Vagina (tissue), 2 donors: ENCODE measurements at regions not wholly inside any gene's neighbourhood (a gene's known extent, or its start where the extent isn't known, plus 50 kb on each side); places are given as distances from the start of the nearest gene placed in this dataset.

Experiments
- DNase-seq, 2 donors: peaks; one replicate each; pipeline ENCODE4 v3.0.0-alpha.2; 2017; ENCODE audit errors: extremely low spot score in 2 of 2
- H3K27ac ChIP-seq: fragments of 200-600 bp; sonication (generic); one replicate; pipeline ENCODE4 v1.5.1; 2019
- H3K27me3 ChIP-seq: fragments of 200-600 bp; sonication (generic); one replicate; pipeline ENCODE4 v1.5.1; 2019
- H3K36me3 ChIP-seq, 2 donors: fragments of 200-600 bp; sonication (generic); one replicate each; pipeline ENCODE4 v1.5.1; 2017 to 2019
- H3K4me1 ChIP-seq: fragments of 200-600 bp; sonication (generic); one replicate; pipeline ENCODE4 v1.5.1; 2019
- H3K4me3 ChIP-seq, 2 donors: fragments of 200-600 bp; sonication (generic); 1 replicate in 1 of 2; 2 replicates in 1 of 2; pipeline ENCODE4 v1.5.1; 2016 to 2019
- H3K9me3 ChIP-seq: fragments of 200-600 bp; sonication (generic); one replicate; pipeline ENCODE4 v1.5.1; 2019
- POLR2A ChIP-seq, 2 donors: fragments of 450-650 bp; IDR thresholded peaks; one replicate each; pipeline ENCODE4 v1.6.1; 2017; ENCODE audit warnings: antibody characterized with exemption in 2 of 2, mild to moderate bottlenecking in 2 of 2, moderate library complexity in 2 of 2
- POLR2AphosphoS5 ChIP-seq, 2 donors: sonication (generic); formaldehyde crosslinking; IDR thresholded peaks; one replicate each; pipeline ENCODE4 v1.9.0; 2017; ENCODE audit warnings: antibody characterized with exemption in 2 of 2, mild to moderate bottlenecking in 2 of 2, low read depth in 1 of 2; ENCODE audit not compliant: insufficient read depth in 1 of 2
- intact Hi-C: fragments of 100-400 bp; cut with DNase I; formaldehyde crosslinking; loops from one replicate; pipeline ENCODE4 v1.15.1; 2023
- TF ChIP-seq, protein P1 (sequence below), 3 experiments: fragments of 450-650 bp in 2 of 3; fragments of 200-600 bp in 1 of 3; sonication (generic) in 1 of 3; IDR thresholded peaks; one replicate each; pipeline ENCODE4 v1.5.1; 2017 to 2019; ENCODE audit warnings: antibody characterized with exemption in 3 of 3, mild to moderate bottlenecking in 2 of 3, moderate library complexity in 2 of 3

DNA sequence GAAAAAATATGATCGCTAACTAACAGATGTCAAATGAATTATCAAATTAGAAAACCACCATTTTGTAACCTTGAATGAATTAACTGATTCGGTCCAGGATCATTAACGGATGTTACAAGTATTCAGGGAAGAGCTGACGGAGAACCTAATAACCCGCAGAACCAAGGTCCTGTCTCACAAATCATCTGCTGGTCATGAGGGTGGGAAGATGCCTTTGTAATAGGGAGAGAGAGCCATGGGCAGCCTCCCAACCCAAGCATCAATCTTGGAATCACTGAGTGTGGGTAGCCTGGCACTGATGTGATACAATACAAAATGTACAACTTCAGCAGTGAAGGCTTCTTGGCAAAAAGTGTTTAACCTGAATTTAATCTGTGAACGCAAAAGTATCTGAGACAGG is 89.6 kb upstream of the CLDN14 start:
- intact Hi-C loops: no loop called here
- H3K36me3 ChIP-seq: no peaks in the 10 kb centered on the region
- H3K4me3 ChIP-seq: no peak overlapping the region
- H3K27me3 ChIP-seq: no peaks in the 10 kb centered on the region
- TF ChIP-seq, protein P1, sequence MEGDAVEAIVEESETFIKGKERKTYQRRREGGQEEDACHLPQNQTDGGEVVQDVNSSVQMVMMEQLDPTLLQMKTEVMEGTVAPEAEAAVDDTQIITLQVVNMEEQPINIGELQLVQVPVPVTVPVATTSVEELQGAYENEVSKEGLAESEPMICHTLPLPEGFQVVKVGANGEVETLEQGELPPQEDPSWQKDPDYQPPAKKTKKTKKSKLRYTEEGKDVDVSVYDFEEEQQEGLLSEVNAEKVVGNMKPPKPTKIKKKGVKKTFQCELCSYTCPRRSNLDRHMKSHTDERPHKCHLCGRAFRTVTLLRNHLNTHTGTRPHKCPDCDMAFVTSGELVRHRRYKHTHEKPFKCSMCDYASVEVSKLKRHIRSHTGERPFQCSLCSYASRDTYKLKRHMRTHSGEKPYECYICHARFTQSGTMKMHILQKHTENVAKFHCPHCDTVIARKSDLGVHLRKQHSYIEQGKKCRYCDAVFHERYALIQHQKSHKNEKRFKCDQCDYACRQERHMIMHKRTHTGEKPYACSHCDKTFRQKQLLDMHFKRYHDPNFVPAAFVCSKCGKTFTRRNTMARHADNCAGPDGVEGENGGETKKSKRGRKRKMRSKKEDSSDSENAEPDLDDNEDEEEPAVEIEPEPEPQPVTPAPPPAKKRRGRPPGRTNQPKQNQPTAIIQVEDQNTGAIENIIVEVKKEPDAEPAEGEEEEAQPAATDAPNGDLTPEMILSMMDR (IDR thresholded peaks at IDR 0.05): no peak
- TF ChIP-seq POLR2A (IDR thresholded peaks at IDR 0.05): no peak
- no peak for TF ChIP-seq POLR2AphosphoS5 (IDR thresholded peaks at IDR 0.05; ENCODE audit: insufficient read depth in 1 of 2, low read depth in 1 of 2)
- no peaks in the 10 kb centered on the region for H3K9me3 ChIP-seq
- DNase-seq: no peak
- H3K4me1 ChIP-seq: no peaks in the 10 kb centered on the region
- no peak overlapping the region for H3K27ac ChIP-seq

DNA sequence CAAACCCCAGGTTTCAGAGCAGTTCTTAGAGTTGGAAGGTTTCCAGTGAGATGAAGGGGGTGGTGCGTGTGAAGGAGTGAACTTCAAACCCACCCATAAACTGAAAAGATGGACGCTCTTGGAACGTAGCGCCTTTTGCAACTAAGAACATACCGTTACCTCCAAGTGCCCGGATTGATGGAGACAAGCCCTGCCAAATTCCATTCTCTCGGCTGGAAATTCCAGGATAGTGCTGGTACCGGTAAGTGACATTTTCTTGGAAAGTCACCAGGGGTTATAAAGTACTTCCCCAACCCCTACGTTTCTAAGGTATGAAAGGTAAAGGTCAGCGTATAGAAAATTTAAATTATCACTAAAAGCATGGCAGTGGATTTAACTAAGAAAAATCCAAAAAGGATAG is 91.6 kb upstream of the CLDN14 start:
- H3K36me3 ChIP-seq: no peaks in the 10 kb centered on the region
- no peaks in the 10 kb centered on the region for H3K9me3 ChIP-seq
- no peaks in the 10 kb centered on the region for H3K27me3 ChIP-seq
- H3K27ac ChIP-seq: no peak overlapping the region
- intact Hi-C loops: no loop called here
- TF ChIP-seq POLR2A (IDR thresholded peaks at IDR 0.05): no peak
- TF ChIP-seq, protein P1 (IDR thresholded peaks at IDR 0.05): no peak
- no peak for TF ChIP-seq POLR2AphosphoS5 (IDR thresholded peaks at IDR 0.05; ENCODE audit: insufficient read depth in 1 of 2, low read depth in 1 of 2)
- H3K4me3 ChIP-seq: no peak overlapping the region
- H3K4me1 ChIP-seq: no peaks in the 10 kb centered on the region
- no peak for DNase-seq

DNA sequence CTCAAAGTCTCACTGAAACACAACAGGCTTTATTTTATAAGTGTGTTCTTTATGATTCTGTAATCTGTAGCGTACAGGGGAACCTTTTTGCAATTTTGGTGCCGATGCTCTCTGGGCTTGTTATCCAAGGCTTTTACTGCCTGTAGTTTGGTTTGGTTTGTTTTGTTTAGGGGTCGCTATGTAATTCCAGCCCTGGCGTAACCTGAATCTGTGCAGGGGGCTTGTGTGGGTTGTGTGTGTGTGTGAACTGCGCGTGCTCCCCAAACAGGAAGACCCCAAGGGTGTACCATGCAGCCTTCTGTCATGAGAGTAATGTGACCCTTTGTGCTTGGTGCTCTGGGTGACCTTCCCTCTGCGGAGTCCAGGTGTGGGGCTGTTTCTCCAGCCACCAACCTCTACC is 92.1 kb upstream of the CLDN14 start:
- no peaks in the 10 kb centered on the region for H3K4me1 ChIP-seq
- no peak overlapping the region for H3K4me3 ChIP-seq
- H3K27ac ChIP-seq: no peak overlapping the region
- no peak for DNase-seq
- no peaks in the 10 kb centered on the region for H3K27me3 ChIP-seq
- TF ChIP-seq, protein P1 (IDR thresholded peaks at IDR 0.05): no peak
- TF ChIP-seq POLR2AphosphoS5 (IDR thresholded peaks at IDR 0.05; ENCODE audit: insufficient read depth in 1 of 2, low read depth in 1 of 2) (no peak), POLR2A (IDR thresholded peaks at IDR 0.05) (no peak)
- no peaks in the 10 kb centered on the region for H3K9me3 ChIP-seq
- no peaks in the 10 kb centered on the region for H3K36me3 ChIP-seq
- intact Hi-C loops: no loop called here

DNA sequence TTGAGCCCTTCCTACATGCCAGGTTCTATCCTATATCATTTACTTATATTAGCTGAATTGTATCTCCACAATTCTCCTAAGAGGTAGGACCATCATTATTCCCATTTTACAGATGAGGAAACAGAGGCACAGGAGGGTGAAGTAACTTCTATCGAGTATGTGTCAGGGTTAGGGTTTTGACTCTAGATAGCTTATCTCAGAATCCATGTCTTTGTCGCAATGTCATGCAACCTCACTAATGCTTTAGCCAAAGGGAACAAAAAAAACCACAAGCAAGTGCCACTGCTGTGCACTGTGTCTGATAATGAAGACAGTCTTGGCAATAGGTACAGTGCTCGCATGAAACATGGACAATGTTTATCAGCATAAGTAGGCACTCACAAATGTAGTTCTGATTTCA is 95.4 kb upstream of the CLDN14 start:
- Histone ChIP-seq H3K27ac (no peak overlapping the region), H3K9me3 (no peaks in the 10 kb centered on the region), H3K27me3 (no peaks in the 10 kb centered on the region), H3K36me3 (no peaks in the 10 kb centered on the region), H3K4me1 (no peaks in the 10 kb centered on the region), H3K4me3 (no peak overlapping the region)
- no peak for DNase-seq
- TF ChIP-seq, protein P1 (IDR thresholded peaks at IDR 0.05): no peak
- TF ChIP-seq POLR2A (IDR thresholded peaks at IDR 0.05) (no peak), POLR2AphosphoS5 (IDR thresholded peaks at IDR 0.05; ENCODE audit: insufficient read depth in 1 of 2, low read depth in 1 of 2) (no peak)
- intact Hi-C loops: no loop called here

DNA sequence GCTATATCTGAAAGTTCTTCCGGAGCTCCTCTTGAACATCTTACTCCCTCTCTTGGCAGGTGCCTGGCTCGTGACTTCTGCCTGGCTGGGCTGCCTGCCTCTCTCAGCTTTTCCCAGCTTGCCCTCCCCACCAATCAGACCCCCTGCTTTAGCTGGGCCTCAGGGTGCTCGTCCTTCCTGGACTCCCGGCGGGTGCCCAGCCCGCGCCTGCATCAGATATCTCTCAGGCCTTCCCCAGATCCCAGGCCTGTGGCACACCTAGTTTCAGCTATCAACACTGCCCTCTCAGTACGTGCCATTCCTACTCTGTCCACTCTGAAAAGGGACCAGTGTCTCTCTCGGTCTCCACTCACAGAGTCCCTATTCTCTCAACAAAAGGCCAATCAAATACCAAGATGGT is 96.5 kb upstream of the CLDN14 start:
- H3K36me3 ChIP-seq: no peaks in the 10 kb centered on the region
- no peak for DNase-seq
- intact Hi-C loops: no loop called here
- no peaks in the 10 kb centered on the region for H3K9me3 ChIP-seq
- no peak for TF ChIP-seq POLR2AphosphoS5 (IDR thresholded peaks at IDR 0.05; ENCODE audit: insufficient read depth in 1 of 2, low read depth in 1 of 2)
- no peak for TF ChIP-seq POLR2A (IDR thresholded peaks at IDR 0.05)
- TF ChIP-seq, protein P1 (IDR thresholded peaks at IDR 0.05): no peak
- H3K4me3 ChIP-seq: no peak overlapping the region
- H3K27ac ChIP-seq: no peak overlapping the region
- no peaks in the 10 kb centered on the region for H3K4me1 ChIP-seq
- no peaks in the 10 kb centered on the region for H3K27me3 ChIP-seq
